WTC11 (cell line): ENCODE measurements at regions not wholly inside any gene's neighbourhood (a gene's known extent, or its start where the extent isn't known, plus 50 kb on each side); places are given as distances from the start of the nearest gene placed in this dataset.

Experiments used
- ESRRA ChIP-seq: sonication (generic); formaldehyde crosslinking; IDR thresholded peaks from 2 replicates; pipeline ENCODE4 v1.8.1; 2022; ENCODE audit warnings: mild to moderate bottlenecking, missing genetic modification reagents, borderline replicate concordance
- JUN ChIP-seq: sonication (generic); formaldehyde crosslinking; IDR thresholded peaks from 2 replicates; pipeline ENCODE4 v1.8.0; 2023; ENCODE audit warnings: mild to moderate bottlenecking, missing genetic modification reagents
- MXD4 ChIP-seq: fragments of 250-450 bp; sonication (Bioruptor Pico); IDR thresholded peaks from 2 replicates; pipeline ENCODE4 v1.8.0; 2021; ENCODE audit warnings: mild to moderate bottlenecking, moderate library complexity, borderline replicate concordance
- NR2C2 ChIP-seq: sonication (generic); formaldehyde crosslinking; IDR thresholded peaks from 2 replicates; pipeline ENCODE4 v1.8.0; 2022; ENCODE audit warnings: mild to moderate bottlenecking, missing genetic modification reagents
- TF ChIP-seq, protein P1 (sequence below): sonication (generic); formaldehyde crosslinking; IDR thresholded peaks from 2 replicates; pipeline ENCODE4 v1.8.0; 2022; ENCODE audit warnings: mild to moderate bottlenecking, missing genetic modification reagents
- TF ChIP-seq, protein P2 (sequence below): sonication (generic); formaldehyde crosslinking; conservative IDR thresholded peaks from 2 replicates; pipeline ENCODE4 v1.8.1; 2022; ENCODE audit warnings: mild to moderate bottlenecking, missing genetic modification reagents
- TF ChIP-seq, protein P3 (sequence below): fragments of 200-600 bp; IDR thresholded peaks from 2 replicates; pipeline ENCODE4 v1.8.0; 2022; ENCODE audit warnings: antibody characterized with exemption
- TF ChIP-seq, protein P4 (sequence below): sonication (generic); formaldehyde crosslinking; IDR thresholded peaks from 2 replicates; pipeline ENCODE4 v1.8.1; 2023; ENCODE audit warnings: mild to moderate bottlenecking, missing genetic modification reagents

DNA sequence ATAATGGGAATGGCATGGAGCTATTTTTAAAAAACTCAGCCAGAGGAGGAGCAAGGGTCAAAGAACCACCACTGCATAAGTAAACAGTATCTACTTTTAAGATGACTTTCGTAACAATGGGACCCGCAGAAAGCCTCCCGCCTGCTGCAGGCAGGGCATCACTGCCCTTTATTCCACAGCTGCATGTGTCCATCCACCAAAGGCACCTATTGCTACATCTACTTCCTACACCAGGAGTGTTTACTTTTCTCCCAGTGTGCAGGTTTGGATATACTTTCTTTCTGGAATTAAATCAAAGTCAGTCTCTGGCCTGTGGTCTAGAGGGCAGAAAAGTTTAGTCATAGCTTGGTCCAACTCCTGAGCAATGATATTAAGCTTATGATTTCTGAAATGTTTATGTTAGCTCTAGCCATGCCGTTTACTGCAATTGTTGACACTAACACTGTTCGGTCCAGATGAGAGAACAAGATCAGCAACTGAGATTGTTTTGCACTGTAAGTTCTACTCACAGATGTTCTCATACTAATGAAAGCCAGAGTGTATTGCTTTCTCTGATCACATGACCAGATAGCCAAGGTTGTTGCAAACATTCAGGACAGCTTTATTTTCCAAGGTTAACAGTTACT lies 391.5 kb downstream of the FGF10 start:
- TF ChIP-seq, protein P1, sequence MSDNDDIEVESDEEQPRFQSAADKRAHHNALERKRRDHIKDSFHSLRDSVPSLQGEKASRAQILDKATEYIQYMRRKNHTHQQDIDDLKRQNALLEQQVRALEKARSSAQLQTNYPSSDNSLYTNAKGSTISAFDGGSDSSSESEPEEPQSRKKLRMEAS (CRISPR knock-in tag) = no peak
- TF ChIP-seq, protein P2, sequence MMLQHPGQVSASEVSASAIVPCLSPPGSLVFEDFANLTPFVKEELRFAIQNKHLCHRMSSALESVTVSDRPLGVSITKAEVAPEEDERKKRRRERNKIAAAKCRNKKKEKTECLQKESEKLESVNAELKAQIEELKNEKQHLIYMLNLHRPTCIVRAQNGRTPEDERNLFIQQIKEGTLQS (CRISPR knock-in tag) = no peak
- TF ChIP-seq, protein P3, sequence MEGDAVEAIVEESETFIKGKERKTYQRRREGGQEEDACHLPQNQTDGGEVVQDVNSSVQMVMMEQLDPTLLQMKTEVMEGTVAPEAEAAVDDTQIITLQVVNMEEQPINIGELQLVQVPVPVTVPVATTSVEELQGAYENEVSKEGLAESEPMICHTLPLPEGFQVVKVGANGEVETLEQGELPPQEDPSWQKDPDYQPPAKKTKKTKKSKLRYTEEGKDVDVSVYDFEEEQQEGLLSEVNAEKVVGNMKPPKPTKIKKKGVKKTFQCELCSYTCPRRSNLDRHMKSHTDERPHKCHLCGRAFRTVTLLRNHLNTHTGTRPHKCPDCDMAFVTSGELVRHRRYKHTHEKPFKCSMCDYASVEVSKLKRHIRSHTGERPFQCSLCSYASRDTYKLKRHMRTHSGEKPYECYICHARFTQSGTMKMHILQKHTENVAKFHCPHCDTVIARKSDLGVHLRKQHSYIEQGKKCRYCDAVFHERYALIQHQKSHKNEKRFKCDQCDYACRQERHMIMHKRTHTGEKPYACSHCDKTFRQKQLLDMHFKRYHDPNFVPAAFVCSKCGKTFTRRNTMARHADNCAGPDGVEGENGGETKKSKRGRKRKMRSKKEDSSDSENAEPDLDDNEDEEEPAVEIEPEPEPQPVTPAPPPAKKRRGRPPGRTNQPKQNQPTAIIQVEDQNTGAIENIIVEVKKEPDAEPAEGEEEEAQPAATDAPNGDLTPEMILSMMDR = no peak
- TF ChIP-seq, protein P4, sequence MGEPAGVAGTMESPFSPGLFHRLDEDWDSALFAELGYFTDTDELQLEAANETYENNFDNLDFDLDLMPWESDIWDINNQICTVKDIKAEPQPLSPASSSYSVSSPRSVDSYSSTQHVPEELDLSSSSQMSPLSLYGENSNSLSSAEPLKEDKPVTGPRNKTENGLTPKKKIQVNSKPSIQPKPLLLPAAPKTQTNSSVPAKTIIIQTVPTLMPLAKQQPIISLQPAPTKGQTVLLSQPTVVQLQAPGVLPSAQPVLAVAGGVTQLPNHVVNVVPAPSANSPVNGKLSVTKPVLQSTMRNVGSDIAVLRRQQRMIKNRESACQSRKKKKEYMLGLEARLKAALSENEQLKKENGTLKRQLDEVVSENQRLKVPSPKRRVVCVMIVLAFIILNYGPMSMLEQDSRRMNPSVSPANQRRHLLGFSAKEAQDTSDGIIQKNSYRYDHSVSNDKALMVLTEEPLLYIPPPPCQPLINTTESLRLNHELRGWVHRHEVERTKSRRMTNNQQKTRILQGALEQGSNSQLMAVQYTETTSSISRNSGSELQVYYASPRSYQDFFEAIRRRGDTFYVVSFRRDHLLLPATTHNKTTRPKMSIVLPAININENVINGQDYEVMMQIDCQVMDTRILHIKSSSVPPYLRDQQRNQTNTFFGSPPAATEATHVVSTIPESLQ (CRISPR knock-in tag) = no peak
- TF ChIP-seq ESRRA (no peak), JUN (CRISPR knock-in tag) (no peak), NR2C2 (no peak), MXD4 (CRISPR knock-in tag) (no peak)
